H9 (cell line): ENCODE measurements at regions not wholly inside any gene's neighbourhood (a gene's known extent, or its start where the extent isn't known, plus 50 kb on each side); places are given as distances from the start of the nearest gene placed in this dataset.

Experiments used
- DNase-seq: peaks from one replicate; pipeline ENCODE4 v3.0.0-alpha.2; 2017
- H2AFZ ChIP-seq: one replicate; pipeline ENCODE4 v1.6.1; 2013; ENCODE audit warnings: mild to moderate bottlenecking, low read length, control low read depth, moderate library complexity
- H2AK5ac ChIP-seq: 2 replicates; pipeline ENCODE4 v1.6.1; 2013; ENCODE audit warnings: low read length, control low read depth, mixed read lengths; ENCODE audit not compliant: insufficient read length
- H2BK120ac ChIP-seq: one replicate; pipeline ENCODE4 v1.6.1; 2013; ENCODE audit warnings: low read depth, mild to moderate bottlenecking, low read length, control low read depth, inconsistent platforms; ENCODE audit not compliant: poor library complexity, severe bottlenecking
- H2BK12ac ChIP-seq: 2 replicates; pipeline ENCODE4 v1.6.1; 2013; ENCODE audit warnings: low read length, control low read depth, mixed read lengths, low read depth; ENCODE audit not compliant: insufficient read length
- H2BK15ac ChIP-seq: 2 replicates; pipeline ENCODE4 v1.6.1; 2013; ENCODE audit warnings: low read depth, low read length, control low read depth
- H2BK20ac ChIP-seq: one replicate; pipeline ENCODE4 v1.6.1; 2013; ENCODE audit warnings: low read depth, mild to moderate bottlenecking, low read length, control low read depth, inconsistent platforms; ENCODE audit not compliant: poor library complexity, severe bottlenecking
- H2BK5ac ChIP-seq: 2 replicates; pipeline ENCODE4 v1.6.1; 2013; ENCODE audit warnings: low read length, control low read depth, mixed read lengths; ENCODE audit not compliant: insufficient read length
- H3K14ac ChIP-seq: 2 replicates; pipeline ENCODE4 v1.6.1; 2013; ENCODE audit warnings: low read length, control low read depth; ENCODE audit not compliant: insufficient read depth
- H3K18ac ChIP-seq: 2 replicates; pipeline ENCODE4 v1.6.1; 2013; ENCODE audit warnings: low read depth, mild to moderate bottlenecking, mixed read lengths, low read length, control low read depth; ENCODE audit not compliant: insufficient read length
- H3K23ac ChIP-seq: 2 replicates; pipeline ENCODE4 v1.6.1; 2013; ENCODE audit warnings: low read length, control low read depth, mixed read lengths, low read depth; ENCODE audit not compliant: insufficient read length
- H3K23me2 ChIP-seq: 2 replicates; pipeline ENCODE4 v1.6.1; 2013; ENCODE audit warnings: low read depth, mild to moderate bottlenecking, mixed read lengths, low read length, control low read depth; ENCODE audit not compliant: insufficient read length, poor library complexity, severe bottlenecking
- H3K27ac ChIP-seq: 2 replicates; pipeline ENCODE4 v1.5.1; 2013; ENCODE audit warnings: low read length, control low read depth, mixed read lengths, low read depth; ENCODE audit not compliant: insufficient read length
- H3K27me3 ChIP-seq: 2 replicates; pipeline ENCODE4 v1.6.1; 2013; ENCODE audit warnings: low read length, control low read depth, inconsistent platforms; ENCODE audit not compliant: insufficient read depth
- H3K4ac ChIP-seq: 2 replicates; pipeline ENCODE4 v1.6.1; 2013; ENCODE audit warnings: low read depth, mild to moderate bottlenecking, control low read depth, inconsistent platforms, low read length, moderate library complexity
- H3K4me1 ChIP-seq: 2 replicates; pipeline ENCODE4 v1.6.1; 2013; ENCODE audit warnings: low read length, control low read depth, inconsistent platforms; ENCODE audit not compliant: insufficient read depth
- H3K4me2 ChIP-seq: 2 replicates; pipeline ENCODE4 v1.6.1; 2013; ENCODE audit warnings: low read length, control low read depth, mixed read lengths; ENCODE audit not compliant: insufficient read length, insufficient read depth
- H3K56ac ChIP-seq: 2 replicates; pipeline ENCODE4 v1.6.1; 2013; ENCODE audit warnings: low read depth, mild to moderate bottlenecking, mixed read lengths, low read length, control low read depth; ENCODE audit not compliant: insufficient read length
- H3K79me1 ChIP-seq: 2 replicates; pipeline ENCODE4 v1.6.1; 2013; ENCODE audit warnings: low read depth, mild to moderate bottlenecking, moderate library complexity, low read length, control low read depth, inconsistent platforms; ENCODE audit not compliant: insufficient read depth, poor library complexity, severe bottlenecking
- H3K79me2 ChIP-seq: 2 replicates; pipeline ENCODE4 v1.6.1; 2013; ENCODE audit warnings: low read length, control low read depth, inconsistent platforms; ENCODE audit not compliant: insufficient read depth
- H3K9ac ChIP-seq: 2 replicates; pipeline ENCODE4 v1.6.1; 2013; ENCODE audit warnings: low read length, control low read depth, mixed read lengths; ENCODE audit not compliant: insufficient read length; ENCODE audit errors: extremely low read depth
- H3K9me3 ChIP-seq: one replicate; pipeline ENCODE4 v1.6.1; 2013; ENCODE audit warnings: low read depth, low read length, inconsistent platforms; ENCODE audit not compliant: control insufficient read depth
- H3T11ph ChIP-seq: one replicate; pipeline ENCODE4 v1.6.1; 2013; ENCODE audit warnings: mild to moderate bottlenecking, low read length, control low read depth, inconsistent platforms
- H4K20me1 ChIP-seq: one replicate; pipeline ENCODE4 v1.6.1; 2013; ENCODE audit not compliant: control insufficient read depth, insufficient read length, insufficient read depth
- H4K5ac ChIP-seq: 2 replicates; pipeline ENCODE4 v1.6.1; 2013; ENCODE audit warnings: low read depth, mild to moderate bottlenecking, mixed read lengths, low read length, control low read depth; ENCODE audit not compliant: insufficient read length
- H4K8ac ChIP-seq: replicated peaks from 2 replicates; pipeline ENCODE4 v1.6.1; 2013; ENCODE audit warnings: low read length, control low read depth, mixed read lengths, low read depth; ENCODE audit not compliant: insufficient read length
- H4K91ac ChIP-seq: 2 replicates; pipeline ENCODE4 v1.6.1; 2013; ENCODE audit warnings: low read depth, mild to moderate bottlenecking, moderate library complexity, mixed read lengths, low read length, control low read depth; ENCODE audit not compliant: insufficient read length
- H3K27ac Mint-ChIP-seq, 3 experiments: 2 replicates in 2 of 3; 3 replicates in 1 of 3; pipeline ENCODE4 v1.8.0; 2020 to 2021; ENCODE audit warnings: mixed read lengths in 3 of 3, mild to moderate bottlenecking in 1 of 3, moderate library complexity in 1 of 3
- H3K27me3 Mint-ChIP-seq: 2 replicates; pipeline ENCODE4 v1.8.0; 2021; ENCODE audit warnings: low read depth, mild to moderate bottlenecking, moderate library complexity, mixed read lengths
- H3K36me3 Mint-ChIP-seq, 3 experiments: 2 replicates in 2 of 3; 3 replicates in 1 of 3; pipeline ENCODE4 v1.8.0; 2020 to 2021; ENCODE audit warnings: low read depth in 3 of 3, mixed read lengths in 3 of 3; ENCODE audit not compliant: insufficient read depth in 1 of 3
- H3K4me1 Mint-ChIP-seq, 2 experiments: 2 replicates each; pipeline ENCODE4 v1.8.0; 2020; ENCODE audit warnings: mixed read lengths in 2 of 2
- H3K4me3 Mint-ChIP-seq, 2 experiments: 2 replicates in 1 of 2; 3 replicates in 1 of 2; pipeline ENCODE4 v1.8.0; 2020 to 2021; ENCODE audit warnings: mild to moderate bottlenecking in 2 of 2, mixed read lengths in 2 of 2, moderate library complexity in 1 of 2
- H3K9me3 Mint-ChIP-seq, 2 experiments: 2 replicates in 1 of 2; 3 replicates in 1 of 2; pipeline ENCODE4 v1.8.0; 2020; ENCODE audit warnings: mild to moderate bottlenecking in 2 of 2, mixed read lengths in 2 of 2, moderate library complexity in 1 of 2
- CTCF ChIP-seq: fragments of 200-600 bp; sonication (generic); conservative IDR thresholded peaks from 3 replicates; pipeline ENCODE4 v1.8.0; 2021; ENCODE audit warnings: antibody characterized with exemption, mild to moderate bottlenecking
- WGBS: extraction: QIAGEN DNeasy Blood & Tissue Kit; methylation state at CpG from one replicate; pipeline ENCODE4 v1.1.7; 2013; ENCODE audit warnings: missing lambda C conversion rate, low lambda C conversion rate, mixed read lengths; ENCODE audit not compliant: insufficient read length; ENCODE audit errors: extremely low coverage; 5-methylcytosine and 5-hydroxymethylcytosine counted together

- no peak for TF ChIP-seq CTCF
- Histone ChIP-seq H2AFZ (no peak overlapping the region), H3K27me3 (no peaks in the 10 kb centered on the region), H3K4ac (no peak overlapping the region), H2BK15ac (no peak overlapping the region), H2BK5ac (no peak overlapping the region), H3K18ac (no peak overlapping the region), H3K79me1 (no peaks in the 10 kb centered on the region), H2BK120ac (no peak overlapping the region), H2AK5ac (no peak overlapping the region), H4K91ac (no peak overlapping the region), H3K23me2 (no peaks in the 10 kb centered on the region), H3K9me3 (no peaks in the 10 kb centered on the region), H3K79me2 (no peaks in the 10 kb centered on the region), H3K23ac (no peak overlapping the region), H3T11ph (no peak overlapping the region), H3K14ac (no peak overlapping the region), H4K5ac (no peak overlapping the region), H3K56ac (no peak overlapping the region), H2BK12ac (no peak overlapping the region), H4K20me1 (no peaks in the 10 kb centered on the region), H3K4me1 (no peaks in the 10 kb centered on the region), H4K8ac (no peak overlapping the region), H3K27ac (no peak overlapping the region), H3K9ac (no peak overlapping the region), H3K4me2 (no peak overlapping the region), H2BK20ac (no peak overlapping the region)
- H3K36me3 Mint-ChIP-seq: no peaks in the 10 kb centered on the region
- H3K4me3 Mint-ChIP-seq: no peak overlapping the region
- no peaks in the 10 kb centered on the region for H3K27me3 Mint-ChIP-seq
- DNase-seq: no peak
- no CpG with 5 or more reads among the region's 2 CpGs for WGBS
- no peaks in the 10 kb centered on the region for H3K9me3 Mint-ChIP-seq
- H3K27ac Mint-ChIP-seq: no peak overlapping the region
- H3K4me1 Mint-ChIP-seq: no peaks in the 10 kb centered on the region
Observed at GRCh38 chr6:74946961-74947360, 258.9 kb downstream of the COL12A1 start.
